Left lung (tissue), 4 donors: ENCODE measurements at regions not wholly inside any gene's neighbourhood (a gene's known extent, or its start where the extent isn't known, plus 50 kb on each side); places are given as distances from the start of the nearest gene placed in this dataset.
A peak's percentile ranks its signal among the peaks of the same experiment; 100 is the strongest.

ENCODE experiments used
- ATAC-seq: fragments of 200-7000 bp; cut with Tn5 transposase; one replicate; pipeline ENCODE4 v1.9.1; 2020; ENCODE audit warnings: moderate library complexity
- DNase-seq, 4 donors: peaks; one replicate each; pipeline ENCODE4 v3.0.0-alpha.2; 2013 to 2020
- H3K27ac ChIP-seq, 2 donors: fragments of 200-600 bp; sonication (generic) in 1 of 2; one replicate each; pipeline versions ENCODE4 v1.5.0 to v1.8.0; 2020 to 2021
- H3K27me3 ChIP-seq, 2 donors: fragments of 200-600 bp; sonication (generic) in 1 of 2; one replicate each; pipeline versions ENCODE4 v1.5.0 to v1.8.0; 2020 to 2021
- H3K36me3 ChIP-seq, 2 donors: fragments of 200-600 bp; sonication (generic) in 1 of 2; one replicate each; pipeline versions ENCODE4 v1.5.0 to v1.8.0; 2020 to 2021
- H3K4me1 ChIP-seq, 2 donors: fragments of 200-600 bp; one replicate each; pipeline ENCODE4 v1.8.0; 2021
- H3K4me3 ChIP-seq, 2 donors: fragments of 200-600 bp; sonication (generic) in 1 of 2; one replicate each; pipeline versions ENCODE4 v1.5.0 to v1.8.0; 2020 to 2021; ENCODE audit warnings: mild to moderate bottlenecking in 1 of 2
- H3K9me3 ChIP-seq, 2 donors: fragments of 200-600 bp; sonication (generic) in 1 of 2; one replicate each; pipeline versions ENCODE4 v1.5.0 to v1.8.0; 2020 to 2021
- intact Hi-C, 2 donors: fragments of 100-400 bp; cut with DNase I; formaldehyde crosslinking; loops; one replicate each; pipeline versions ENCODE4 v1.11.2 to v1.14.2; 2022
- TF ChIP-seq, protein P1 (sequence below), 2 donors: fragments of 200-600 bp; sonication (generic) in 1 of 2; IDR thresholded peaks; one replicate each; pipeline versions ENCODE4 v1.5.0 to v1.8.0; 2021; ENCODE audit warnings: antibody characterized with exemption in 2 of 2
- donor health status: DM: no; HTN: yes; CAD: no.
- donor health status: DM: no; HTN: no; CAD: no.

DNA sequence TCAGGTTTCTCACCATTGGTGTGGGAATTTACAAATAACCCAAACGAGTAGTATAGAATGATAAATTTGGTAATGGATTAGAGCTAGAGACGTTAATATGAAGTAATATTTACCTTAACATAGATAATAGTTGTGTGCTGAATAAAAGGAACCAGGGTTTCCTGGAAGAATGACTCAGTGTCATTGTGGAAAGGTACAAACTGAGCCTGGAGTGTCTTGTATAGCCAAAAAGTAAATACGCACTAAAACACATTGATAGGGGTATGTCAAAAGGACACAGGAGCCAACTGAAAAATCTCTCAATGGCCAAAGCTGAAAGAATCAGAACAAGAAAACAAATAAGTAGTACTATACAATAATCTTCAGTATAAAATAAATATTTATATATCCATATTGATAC is 363.5 kb downstream of the SLCO4C1 start:
- H3K27me3 ChIP-seq = no peaks in the 10 kb centered on the region
- H3K4me3 ChIP-seq = no peak overlapping the region
- intact Hi-C loops = no loop called here
- H3K4me1 ChIP-seq = no peaks in the 10 kb centered on the region
- H3K36me3 ChIP-seq = no peaks in the 10 kb centered on the region
- TF ChIP-seq, protein P1, sequence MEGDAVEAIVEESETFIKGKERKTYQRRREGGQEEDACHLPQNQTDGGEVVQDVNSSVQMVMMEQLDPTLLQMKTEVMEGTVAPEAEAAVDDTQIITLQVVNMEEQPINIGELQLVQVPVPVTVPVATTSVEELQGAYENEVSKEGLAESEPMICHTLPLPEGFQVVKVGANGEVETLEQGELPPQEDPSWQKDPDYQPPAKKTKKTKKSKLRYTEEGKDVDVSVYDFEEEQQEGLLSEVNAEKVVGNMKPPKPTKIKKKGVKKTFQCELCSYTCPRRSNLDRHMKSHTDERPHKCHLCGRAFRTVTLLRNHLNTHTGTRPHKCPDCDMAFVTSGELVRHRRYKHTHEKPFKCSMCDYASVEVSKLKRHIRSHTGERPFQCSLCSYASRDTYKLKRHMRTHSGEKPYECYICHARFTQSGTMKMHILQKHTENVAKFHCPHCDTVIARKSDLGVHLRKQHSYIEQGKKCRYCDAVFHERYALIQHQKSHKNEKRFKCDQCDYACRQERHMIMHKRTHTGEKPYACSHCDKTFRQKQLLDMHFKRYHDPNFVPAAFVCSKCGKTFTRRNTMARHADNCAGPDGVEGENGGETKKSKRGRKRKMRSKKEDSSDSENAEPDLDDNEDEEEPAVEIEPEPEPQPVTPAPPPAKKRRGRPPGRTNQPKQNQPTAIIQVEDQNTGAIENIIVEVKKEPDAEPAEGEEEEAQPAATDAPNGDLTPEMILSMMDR (IDR thresholded peaks at IDR 0.05) = no peak
- DNase-seq = no peak
- ATAC-seq = no peak
- no peak overlapping the region for H3K27ac ChIP-seq
- H3K9me3 ChIP-seq = no peaks in the 10 kb centered on the region

DNA sequence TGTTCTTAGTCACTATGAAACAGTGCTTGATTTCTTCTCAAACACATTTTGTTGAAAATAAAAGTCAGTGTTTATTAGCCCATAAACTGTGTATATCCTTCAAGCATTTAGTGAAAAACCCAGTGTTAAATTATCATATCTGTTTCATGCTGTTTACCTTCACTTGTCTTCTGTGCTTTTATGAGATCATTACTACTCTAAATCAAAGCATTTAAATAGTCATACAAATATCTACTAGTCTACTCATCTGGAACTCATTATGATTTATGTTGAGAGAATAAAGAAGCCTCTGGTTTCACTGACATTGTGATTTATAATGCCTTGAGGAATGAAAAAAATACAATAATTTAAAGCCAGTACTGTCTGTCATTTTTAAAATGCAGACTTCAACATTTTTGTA is 366.5 kb downstream of the SLCO4C1 start:
- TF ChIP-seq, protein P1 (IDR thresholded peaks at IDR 0.05) = no peak
- DNase-seq (no peak), ATAC-seq (no peak)
- no peaks in the 10 kb centered on the region for H3K9me3 ChIP-seq
- H3K36me3 ChIP-seq = no peaks in the 10 kb centered on the region
- intact Hi-C loops = no loop called here
- no peaks in the 10 kb centered on the region for H3K27me3 ChIP-seq
- H3K4me1 ChIP-seq = no peaks in the 10 kb centered on the region
- no peak overlapping the region for H3K4me3 ChIP-seq
- H3K27ac ChIP-seq = no peak overlapping the region

DNA sequence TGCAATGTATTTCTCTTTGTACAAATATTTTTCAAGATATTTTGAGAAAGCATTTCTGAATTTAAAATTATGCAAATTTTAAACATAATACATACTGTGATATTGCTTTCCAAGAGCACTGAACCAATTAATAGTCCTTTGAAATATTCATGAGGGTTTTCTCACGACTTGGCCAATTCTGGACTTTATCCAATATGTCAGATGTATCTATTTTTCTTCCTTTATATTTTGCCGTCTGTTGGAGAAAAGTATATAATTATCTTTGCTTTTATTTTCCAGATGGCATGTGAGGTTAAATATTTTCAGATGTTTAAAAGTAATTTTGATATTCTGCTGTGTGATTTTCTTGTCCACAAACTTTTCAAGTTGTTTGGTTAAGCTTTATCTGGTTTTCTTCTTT is 378.9 kb downstream of the SLCO4C1 start:
- H3K36me3 ChIP-seq = no peaks in the 10 kb centered on the region
- no peaks in the 10 kb centered on the region for H3K4me1 ChIP-seq
- H3K27me3 ChIP-seq = no peaks in the 10 kb centered on the region
- intact Hi-C loops = no loop called here
- H3K27ac ChIP-seq = no peak overlapping the region
- ATAC-seq = no peak
- no peaks in the 10 kb centered on the region for H3K9me3 ChIP-seq
- TF ChIP-seq, protein P1 (IDR thresholded peaks at IDR 0.05) = no peak
- no peak overlapping the region for H3K4me3 ChIP-seq
- DNase-seq = no peak

DNA sequence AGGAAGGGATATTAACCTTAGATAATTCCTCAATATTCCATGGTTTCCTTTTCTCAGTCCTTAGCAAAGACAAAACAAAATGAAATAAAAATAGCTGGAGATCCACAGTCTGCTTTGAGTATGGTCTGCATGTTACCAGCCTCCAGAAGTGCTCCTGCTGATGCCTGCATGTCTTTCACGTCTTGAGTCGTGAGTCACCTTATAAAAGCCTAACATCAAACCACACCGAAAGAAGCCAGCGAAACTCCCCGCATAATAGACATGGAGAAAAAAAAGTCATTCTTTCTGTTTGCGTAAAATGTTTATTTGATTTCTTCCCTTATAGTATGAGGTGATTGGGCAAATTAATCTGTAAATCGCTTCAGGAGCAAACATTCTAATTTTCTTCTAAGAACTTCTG is 380.5 kb downstream of the SLCO4C1 start:
- Histone ChIP-seq H3K9me3 (no peaks in the 10 kb centered on the region), H3K27ac (no peak overlapping the region), H3K27me3 (no peaks in the 10 kb centered on the region), H3K4me1 (no peaks in the 10 kb centered on the region), H3K36me3 (no peaks in the 10 kb centered on the region), H3K4me3 (no peak overlapping the region)
- intact Hi-C loops = no loop called here
- DNase-seq (no peak), ATAC-seq (no peak)
- TF ChIP-seq, protein P1 (IDR thresholded peaks at IDR 0.05) = no peak

DNA sequence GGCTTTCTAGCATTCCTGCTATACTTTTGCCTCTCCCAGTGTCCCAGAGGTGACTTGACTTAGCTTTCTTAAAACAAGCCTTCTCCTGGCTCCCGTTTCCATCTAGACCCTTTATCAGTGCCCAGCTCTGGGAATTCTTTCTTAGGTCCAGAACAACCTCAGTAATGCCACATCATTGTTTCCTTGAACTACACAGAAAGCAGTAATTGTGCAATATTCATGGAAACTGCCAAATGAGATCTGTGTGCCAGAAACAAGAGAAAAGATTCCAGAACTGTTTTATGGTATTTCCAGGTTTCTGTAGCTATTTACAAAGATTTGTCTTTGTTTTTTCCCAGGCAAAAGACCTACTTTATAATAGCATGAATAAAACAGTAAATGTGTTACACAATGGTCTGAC is 391.3 kb downstream of the SLCO4C1 start:
- no peaks in the 10 kb centered on the region for H3K36me3 ChIP-seq
- no peaks in the 10 kb centered on the region for H3K27me3 ChIP-seq
- H3K4me1 ChIP-seq = no peaks in the 10 kb centered on the region
- no peak overlapping the region for H3K27ac ChIP-seq
- no peak overlapping the region for H3K4me3 ChIP-seq
- intact Hi-C loops = no loop called here
- no peaks in the 10 kb centered on the region for H3K9me3 ChIP-seq
- TF ChIP-seq, protein P1 (IDR thresholded peaks at IDR 0.05) = no peak
- ATAC-seq = no peak
- peak in 2 of 4 donors; percentile 2 to 7 for DNase-seq
